Mesodermal cell (in vitro differentiated cells): ENCODE measurements at regions not wholly inside any gene's neighbourhood (a gene's known extent, or its start where the extent isn't known, plus 50 kb on each side); places are given as distances from the start of the nearest gene placed in this dataset.

Experiments
- H3K27ac ChIP-seq: 2 replicates; pipeline ENCODE4 v1.7.0; 2013; ENCODE audit warnings: mild to moderate bottlenecking, low read depth, low read length, moderate library complexity; ENCODE audit not compliant: severe bottlenecking
- H3K36me3 ChIP-seq: 2 replicates; pipeline ENCODE4 v1.7.1; 2013; ENCODE audit warnings: mild to moderate bottlenecking, low read length, moderate library complexity; ENCODE audit not compliant: control insufficient read depth, insufficient read depth
- H3K4me1 ChIP-seq: one replicate; pipeline ENCODE4 v1.7.1; 2013; ENCODE audit warnings: mild to moderate bottlenecking, low read length; ENCODE audit not compliant: insufficient read depth, control insufficient read depth, poor library complexity, severe bottlenecking
- H3K4me3 ChIP-seq: 2 replicates; pipeline ENCODE4 v1.7.0; 2013; ENCODE audit warnings: low read length, control low read depth, mild to moderate bottlenecking; ENCODE audit not compliant: insufficient read depth, poor library complexity, severe bottlenecking; ENCODE audit errors: extremely low read depth
- H3K9me3 ChIP-seq: 2 replicates; pipeline ENCODE4 v1.7.1; 2013; ENCODE audit warnings: mild to moderate bottlenecking, low read length, moderate library complexity; ENCODE audit not compliant: control insufficient read depth
- WGBS, 2 experiments: methylation state at CpG; one replicate each; pipeline ENCODE4 v1.1.5; 2013; ENCODE audit warnings: missing lambda C conversion rate in 2 of 2; ENCODE audit not compliant: insufficient coverage in 2 of 2; 5-methylcytosine and 5-hydroxymethylcytosine counted together

- no peaks in the 10 kb centered on the region for H3K9me3 ChIP-seq
- no peak overlapping the region for H3K4me3 ChIP-seq
- no peaks in the 10 kb centered on the region for H3K36me3 ChIP-seq
- no peaks in the 10 kb centered on the region for H3K4me1 ChIP-seq
- H3K27ac ChIP-seq: no peak overlapping the region
- WGBS, 2 experiments: 100% methylated on average over 1 of the region's 2 CpGs; no CpG with 5 or more reads in 1 of the 2 experiments
These were observed 102.3 kb downstream of the SLC25A46 start for GRCh38 chr5:110841137-110841536.

GRCh38 chr5:110842948-110843347 lies 104.1 kb downstream of the SLC25A46 start:
- 80 to 93% methylated on average over 1 to 2 of the region's 4 CpGs for WGBS, 2 experiments
- H3K9me3 ChIP-seq: no peaks in the 10 kb centered on the region
- H3K4me3 ChIP-seq: no peak overlapping the region
- no peak overlapping the region for H3K27ac ChIP-seq
- no peaks in the 10 kb centered on the region for H3K36me3 ChIP-seq
- no peaks in the 10 kb centered on the region for H3K4me1 ChIP-seq

DNA sequence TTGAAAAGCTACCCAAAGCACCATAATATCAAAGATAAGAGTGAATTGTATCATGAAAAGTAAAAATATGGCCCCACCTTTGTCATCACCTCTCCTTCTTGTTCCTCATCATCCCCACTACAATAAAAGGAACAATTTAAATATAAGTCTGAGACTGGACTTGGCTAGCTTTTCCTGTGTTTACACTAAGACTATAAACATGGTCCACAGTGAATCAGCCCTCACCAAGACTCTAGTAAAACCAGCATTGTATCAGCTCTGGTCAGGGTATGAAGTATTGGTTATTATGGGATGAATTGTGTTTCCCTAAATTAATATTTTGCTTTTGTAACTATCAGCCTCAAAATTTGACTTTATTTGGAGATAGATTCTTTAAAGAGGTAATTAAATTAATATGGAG lies 105.4 kb downstream of the SLC25A46 start:
- Histone ChIP-seq H3K4me3 (no peak overlapping the region), H3K9me3 (no peaks in the 10 kb centered on the region)

DNA sequence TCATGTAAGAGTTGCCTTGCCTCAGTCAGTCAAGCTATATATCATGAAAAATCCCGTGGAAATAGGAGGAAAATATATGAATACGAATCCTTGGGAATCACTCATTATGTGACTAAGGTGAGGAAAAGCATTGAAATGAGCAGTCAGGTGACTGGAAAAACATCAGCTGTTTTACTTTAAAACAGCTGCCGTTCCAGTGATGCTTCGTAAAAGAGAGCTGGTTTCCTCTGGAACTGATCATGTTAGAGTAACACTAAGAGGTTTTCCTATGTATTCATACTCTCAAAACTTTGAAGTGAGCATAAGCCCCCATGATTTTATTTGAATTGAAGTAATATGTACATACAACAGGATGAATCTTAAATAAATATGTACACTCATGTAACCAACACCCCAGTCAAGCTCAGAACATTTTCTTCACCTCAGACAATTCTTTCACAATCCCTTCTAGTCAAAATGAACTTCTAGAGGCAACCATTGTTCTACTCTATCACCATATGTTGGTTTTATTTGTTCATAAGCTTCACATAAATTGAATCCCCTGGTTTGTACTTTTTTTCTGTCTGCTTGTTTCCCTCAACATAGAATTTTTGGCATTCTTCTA lies 107.7 kb downstream of the SLC25A46 start:
- H3K36me3 ChIP-seq: no peaks in the 10 kb centered on the region
- H3K27ac ChIP-seq: no peak overlapping the region
- no peaks in the 10 kb centered on the region for H3K4me1 ChIP-seq
- H3K9me3 ChIP-seq: no peaks in the 10 kb centered on the region
- 85 to 86% methylated on average over 1 to 2 of the region's 4 CpGs for WGBS, 2 experiments
- H3K4me3 ChIP-seq: no peak overlapping the region

More for the DNA sequence above, 105.4 kb downstream of the SLC25A46 start:
- Histone ChIP-seq H3K4me1 (no peaks in the 10 kb centered on the region), H3K27ac (no peak overlapping the region), H3K36me3 (no peaks in the 10 kb centered on the region)

- H3K27ac ChIP-seq: no peak overlapping the region
- no peaks in the 10 kb centered on the region for H3K9me3 ChIP-seq
- H3K4me1 ChIP-seq: peaks cover 6% of the 10 kb centered on the region
- no CpG with 5 or more reads among the region's 1 CpG for WGBS, 2 experiments
- H3K4me3 ChIP-seq: no peak overlapping the region
- no peaks in the 10 kb centered on the region for H3K36me3 ChIP-seq
These were observed 112.5 kb downstream of the SLC25A46 start for GRCh38 chr5:110851357-110851756.

DNA sequence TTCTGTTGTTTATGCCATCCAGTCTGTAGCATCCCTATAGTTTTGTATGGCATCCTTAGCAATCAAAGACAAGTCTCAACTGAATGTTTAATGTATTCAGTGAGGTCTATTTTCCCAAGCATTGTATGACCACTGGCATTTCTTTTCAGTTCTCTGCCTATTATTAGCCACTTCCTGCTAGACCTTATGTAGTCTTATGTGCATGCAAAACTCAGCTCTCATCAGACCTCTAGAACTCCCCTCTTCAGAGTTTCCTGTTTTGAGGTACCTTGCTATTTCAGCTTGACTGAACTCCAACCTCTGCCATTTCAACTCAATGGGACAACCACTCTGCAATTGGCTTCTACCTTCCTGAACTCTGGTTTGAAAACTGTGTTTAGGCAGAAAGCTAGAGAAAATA lies 113.2 kb downstream of the SLC25A46 start:
- Histone ChIP-seq H3K36me3 (no peaks in the 10 kb centered on the region), H3K9me3 (no peaks in the 10 kb centered on the region), H3K4me3 (no peak overlapping the region), H3K27ac (no peak overlapping the region), H3K4me1 (peaks cover 6% of the 10 kb centered on the region)

GRCh38 chr5:110852541-110852940 lies 113.7 kb downstream of the SLC25A46 start:
- Histone ChIP-seq H3K27ac (no peak overlapping the region), H3K4me3 (no peak overlapping the region), H3K9me3 (no peaks in the 10 kb centered on the region), H3K36me3 (no peaks in the 10 kb centered on the region), H3K4me1 (peaks cover 6% of the 10 kb centered on the region)
- WGBS, 2 experiments: no CpG with 5 or more reads among the region's 1 CpG

- Histone ChIP-seq H3K27ac (no peak overlapping the region), H3K36me3 (no peaks in the 10 kb centered on the region), H3K4me1 (peaks cover 6% of the 10 kb centered on the region), H3K9me3 (no peaks in the 10 kb centered on the region), H3K4me3 (no peak overlapping the region)
- 65 to 89% methylated on average over 3 of the region's 3 CpGs for WGBS, 2 experiments
These were observed 114.5 kb downstream of the SLC25A46 start for GRCh38 chr5:110853267-110853666.

GRCh38 chr5:110854200-110854599 lies 115.4 kb downstream of the SLC25A46 start:
- H3K4me1 ChIP-seq: peaks cover 6% of the 10 kb centered on the region
- H3K36me3 ChIP-seq: no peaks in the 10 kb centered on the region
- H3K27ac ChIP-seq: no peak overlapping the region
- H3K9me3 ChIP-seq: no peaks in the 10 kb centered on the region
- no peak overlapping the region for H3K4me3 ChIP-seq
- no CpG with 5 or more reads among the region's 1 CpG for WGBS, 2 experiments

DNA sequence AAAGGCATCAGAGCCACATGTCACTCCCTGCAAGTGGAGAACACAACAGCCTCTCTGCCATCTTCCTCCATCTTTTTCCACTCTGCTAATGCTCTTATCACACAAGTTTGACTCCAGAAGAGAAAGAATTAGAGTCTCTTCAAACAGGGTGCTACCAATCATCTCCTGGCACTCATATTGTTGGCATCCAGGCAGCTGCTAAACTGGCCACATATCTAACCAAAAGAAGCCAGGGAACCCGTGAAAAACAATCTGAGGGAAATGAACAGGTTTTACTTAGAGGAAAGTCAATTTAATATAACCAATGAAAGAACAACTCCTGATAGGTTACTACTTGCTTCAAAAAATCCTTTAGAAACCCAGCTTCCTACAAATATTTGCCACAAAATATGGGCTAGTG lies 117.2 kb downstream of the SLC25A46 start:
- Histone ChIP-seq H3K4me1 (peaks cover 6% of the 10 kb centered on the region), H3K9me3 (no peaks in the 10 kb centered on the region), H3K27ac (no peak overlapping the region), H3K36me3 (no peaks in the 10 kb centered on the region), H3K4me3 (no peak overlapping the region)
- no CpG with 5 or more reads among the region's 1 CpG for WGBS, 2 experiments

DNA sequence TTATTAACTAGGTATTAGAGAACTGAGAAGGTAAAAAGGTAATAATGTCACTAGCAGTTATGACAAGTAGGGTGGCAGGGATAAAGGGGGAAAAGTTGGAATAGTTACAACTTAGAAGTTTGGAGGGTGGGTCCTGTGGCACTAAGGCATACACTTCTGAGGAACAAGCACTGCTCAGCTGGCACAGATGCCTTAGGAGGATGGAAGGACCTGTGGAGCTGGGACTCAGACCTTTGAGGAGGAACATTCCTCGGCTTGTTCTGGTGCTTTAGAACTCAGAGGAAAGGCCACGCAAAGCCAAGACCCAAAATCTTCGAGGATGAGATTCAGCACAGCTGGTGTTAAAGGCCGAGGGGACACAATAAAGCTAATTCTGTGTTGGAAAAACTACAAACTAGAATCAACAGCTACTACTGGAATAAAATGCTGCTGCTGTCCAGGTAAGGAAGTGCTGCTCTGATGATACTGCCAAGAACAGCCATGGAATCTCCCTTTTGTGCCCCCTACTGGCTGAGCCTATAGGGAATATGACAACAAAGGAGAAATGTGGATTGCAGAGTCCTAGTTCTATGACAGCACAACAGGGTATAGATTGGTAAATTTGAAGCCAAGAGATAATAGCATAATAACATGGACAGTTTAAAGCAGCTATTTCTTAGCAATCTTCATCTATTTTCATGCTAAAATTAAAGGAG lies 126.7 kb downstream of the SLC25A46 start:
- Histone ChIP-seq H3K9me3 (no peaks in the 10 kb centered on the region), H3K4me3 (no peak overlapping the region), H3K4me1 (no peaks in the 10 kb centered on the region), H3K36me3 (no peaks in the 10 kb centered on the region), H3K27ac (no peak overlapping the region)
- 85 to 87% methylated on average over 2 to 3 of the region's 4 CpGs for WGBS, 2 experiments
